Stimulated activated CD4-positive, alpha-beta T cell treated with anti-CD3 and anti-CD28 coated beads, Interleukin-15, amount 100 ng/mL, for 24 hours (primary cell): ENCODE measurements at regions not wholly inside any gene's neighbourhood (a gene's known extent, or its start where the extent isn't known, plus 50 kb on each side); places are given as distances from the start of the nearest gene placed in this dataset.
"Not testable (repeated sequence)": the region's sequence is repeated elsewhere in the genome, so short reads cannot be mapped to it uniquely, and the experiment has no call there.

Experiments
- DNase-seq: peaks from one replicate; pipeline ENCODE4 v3.0.0-alpha.2; 2020

- no peak for DNase-seq
Measured at GRCh38 chr22:44650806-44651205, 51.2 kb upstream of the PRR5 start.

- DNase-seq, result no peak
Measured at GRCh38 chr22:44648821-44649565, 53.0 kb upstream of the PRR5 start.

- no peak for DNase-seq
Measured at GRCh38 chr22:44648085-44648820, 53.8 kb upstream of the PRR5 start.

GRCh38 chr22:44647141-44647540, 54.9 kb upstream of the PRR5 start:
- no peak for DNase-seq

- no peak for DNase-seq
Measured at GRCh38 chr22:44646668-44647067, 55.3 kb upstream of the PRR5 start.

GRCh38 chr22:44646141-44646540, 55.9 kb upstream of the PRR5 start:
- DNase-seq, result no peak

GRCh38 chr22:44645531-44645930, 56.5 kb upstream of the PRR5 start:
- no peak for DNase-seq

GRCh38 chr22:44645083-44645482, 56.9 kb upstream of the PRR5 start:
- no peak for DNase-seq

- DNase-seq, result not testable (repeated sequence)
Measured at GRCh38 chr22:44643526-44644101, 58.4 kb upstream of the PRR5 start.

GRCh38 chr22:44642096-44642644, 59.8 kb upstream of the PRR5 start:
- no peak for DNase-seq

GRCh38 chr22:44640618-44641155, 61.3 kb upstream of the PRR5 start:
- no peak for DNase-seq

- DNase-seq, result no peak
Measured at GRCh38 chr22:44639891-44640617, 62.0 kb upstream of the PRR5 start.

- no peak for DNase-seq
Measured at GRCh38 chr22:44638971-44639760, 62.8 kb upstream of the PRR5 start.

GRCh38 chr22:44636502-44637206, 65.3 kb upstream of the PRR5 start:
- not testable (repeated sequence) for DNase-seq

GRCh38 chr22:44635567-44635966, 66.4 kb upstream of the PRR5 start:
- DNase-seq, result not testable (repeated sequence)

- no peak for DNase-seq
Measured at GRCh38 chr22:44634426-44635321, 67.3 kb upstream of the PRR5 start.

- DNase-seq, result no peak
Measured at GRCh38 chr22:44633647-44634046, 68.4 kb upstream of the PRR5 start.

- DNase-seq, result no peak
Measured at GRCh38 chr22:44632541-44633396, 69.2 kb upstream of the PRR5 start.

GRCh38 chr22:44630826-44631225, 71.2 kb upstream of the PRR5 start:
- no peak for DNase-seq
